Medulla oblongata (tissue), 1 donor: ENCODE measurements at regions not wholly inside any gene's neighbourhood (a gene's known extent, or its start where the extent isn't known, plus 50 kb on each side); places are given as distances from the start of the nearest gene placed in this dataset.

Experiments used
- DNase-seq: peaks from one replicate; pipeline ENCODE4 v3.0.0-alpha.2; 2015; ENCODE audit errors: extremely low spot score

- no peak for DNase-seq
These were observed 405.4 kb downstream of the SHANK2 start for GRCh38 chr11:70846781-70847655.

- no peak for DNase-seq
These were observed 404.1 kb downstream of the SHANK2 start for GRCh38 chr11:70848243-70848750.

GRCh38 chr11:70849031-70849430 is 403.3 kb downstream of the SHANK2 start:
- DNase-seq: no peak

GRCh38 chr11:70851308-70851707 is 401.1 kb downstream of the SHANK2 start:
- DNase-seq: no peak

GRCh38 chr11:70851907-70852306 is 400.5 kb downstream of the SHANK2 start:
- no peak for DNase-seq

DNA sequence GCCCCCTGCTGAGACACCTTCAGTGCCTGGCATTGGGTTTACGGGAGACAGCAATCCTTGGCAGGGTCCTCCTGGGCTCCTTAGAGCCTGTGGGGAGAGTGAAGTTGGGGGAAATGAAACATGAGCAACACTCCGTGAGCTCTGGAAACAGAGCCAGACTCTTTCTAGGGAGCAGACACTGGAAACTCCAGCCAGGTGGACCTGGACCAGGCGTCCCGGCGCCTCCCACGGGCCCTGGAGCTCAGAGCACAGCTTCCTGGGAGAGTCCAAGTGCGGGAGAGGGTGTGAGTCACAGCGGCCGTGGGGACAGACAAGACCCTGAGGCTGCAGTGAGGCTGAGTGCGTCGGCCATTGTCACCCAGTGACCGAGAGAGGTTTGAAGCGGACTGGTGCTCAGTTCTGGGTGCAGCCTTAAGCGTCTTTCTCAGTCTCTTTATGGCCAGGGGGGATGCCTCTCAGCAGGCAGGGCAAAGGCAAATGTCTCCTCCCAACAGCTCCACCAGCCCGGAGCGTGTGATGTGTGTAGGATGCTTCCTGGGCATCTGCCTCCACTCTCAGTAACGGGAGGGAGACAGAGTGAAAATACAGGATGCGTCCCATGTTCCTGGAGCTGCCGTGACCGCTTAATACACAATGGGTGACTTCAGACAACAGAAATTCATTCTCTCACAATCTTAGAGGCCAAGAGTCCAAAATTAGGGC is 399.2 kb downstream of the SHANK2 start:
- DNase-seq: no peak

DNA sequence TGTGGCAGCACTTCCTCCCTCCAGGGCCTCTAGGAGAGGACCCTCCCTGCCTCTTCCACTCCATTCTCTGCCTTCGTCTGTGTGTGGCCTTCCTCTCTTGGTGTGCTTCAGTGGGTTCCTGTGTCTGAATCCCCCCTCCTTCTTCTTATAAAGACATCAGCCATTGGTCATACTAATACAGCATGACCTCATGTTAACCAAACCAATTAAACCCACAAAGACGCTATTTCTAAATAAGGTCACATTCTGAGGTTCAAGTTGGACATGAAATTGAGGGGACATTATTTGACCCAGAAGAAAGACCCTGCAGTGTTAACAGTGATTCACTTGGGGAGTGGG is 398.6 kb downstream of the SHANK2 start:
- DNase-seq: no peak

GRCh38 chr11:70854201-70854600 is 398.2 kb downstream of the SHANK2 start:
- DNase-seq: no peak

DNA sequence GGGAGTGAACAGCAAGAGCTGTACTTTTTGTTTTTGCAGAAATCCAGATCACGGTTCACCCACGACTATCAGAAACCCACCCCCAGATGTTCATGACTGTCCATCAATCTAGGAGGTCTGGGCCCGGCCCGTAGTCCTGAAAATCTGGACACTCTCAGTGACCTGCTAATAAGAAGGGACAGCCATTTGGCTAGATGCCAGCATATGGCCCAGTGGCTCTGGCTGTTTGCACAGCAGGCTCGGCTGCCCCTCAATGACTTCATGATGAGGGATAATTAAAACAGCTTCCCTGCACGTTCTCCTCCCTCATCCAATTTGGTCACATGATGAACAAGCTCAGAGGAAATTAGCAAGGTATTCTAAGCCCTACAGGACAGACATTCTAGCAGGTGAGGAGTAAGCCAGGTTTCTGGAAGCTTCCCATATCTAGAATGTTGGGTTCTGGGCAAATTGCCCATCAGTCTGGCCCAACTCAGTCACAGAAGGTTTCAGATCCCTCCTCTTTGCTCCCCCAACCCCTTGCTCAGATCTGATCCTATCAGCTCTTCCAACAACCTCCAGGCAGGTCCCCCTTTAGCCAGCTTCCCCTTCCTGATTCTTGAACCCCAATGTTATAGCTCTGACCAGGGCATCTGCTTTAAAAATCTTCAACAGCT is 397.3 kb downstream of the SHANK2 start:
- no peak for DNase-seq

GRCh38 chr11:70857894-70858293 is 394.5 kb downstream of the SHANK2 start:
- no peak for DNase-seq

- no peak for DNase-seq
These were observed 393.2 kb downstream of the SHANK2 start for GRCh38 chr11:70859180-70859579.

GRCh38 chr11:70860888-70861287 is 391.5 kb downstream of the SHANK2 start:
- no peak for DNase-seq

GRCh38 chr11:70861559-70861958 is 390.8 kb downstream of the SHANK2 start:
- DNase-seq: no peak

DNA sequence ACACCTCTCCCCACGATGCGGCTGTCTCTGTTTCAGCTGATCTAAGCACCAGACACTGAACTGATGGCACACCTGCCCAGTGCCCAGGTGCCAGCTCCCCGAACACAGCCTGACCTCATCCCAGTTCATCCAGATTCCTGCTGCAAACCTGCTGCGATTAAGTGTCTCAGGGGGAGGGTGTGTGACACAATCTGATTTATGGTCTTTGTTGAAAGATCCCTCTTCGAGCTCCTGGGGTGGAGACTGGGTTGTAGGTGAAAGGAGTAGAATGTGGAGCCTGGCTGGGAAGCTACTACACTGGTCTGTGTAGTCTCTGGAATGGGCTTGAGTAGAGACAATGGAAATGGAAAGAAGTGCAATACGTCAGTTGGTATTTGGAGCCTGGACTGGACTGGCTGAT is 390.3 kb downstream of the SHANK2 start:
- DNase-seq: no peak

GRCh38 chr11:70863186-70863585 is 389.2 kb downstream of the SHANK2 start:
- no peak for DNase-seq

GRCh38 chr11:70863993-70864392 is 388.4 kb downstream of the SHANK2 start:
- DNase-seq: no peak

DNA sequence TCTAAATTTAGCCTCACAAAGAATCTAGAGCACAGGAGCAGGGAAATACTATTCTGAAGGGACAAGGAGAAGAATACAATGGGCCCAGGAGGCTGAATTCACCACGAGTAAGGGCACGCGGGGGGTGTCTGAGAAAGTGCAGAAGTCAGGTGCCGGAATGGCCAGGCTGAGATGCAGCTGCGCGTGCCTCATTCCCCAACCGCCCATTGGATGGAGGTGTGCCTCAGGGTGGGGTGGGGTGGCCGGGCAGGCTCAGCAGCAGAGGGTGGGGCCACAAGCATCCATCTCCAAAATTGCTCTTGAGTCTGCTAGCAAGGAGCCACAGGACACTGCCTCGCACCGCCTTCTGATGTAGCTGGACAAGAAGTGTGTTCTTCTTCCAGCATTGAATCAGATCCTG is 387.0 kb downstream of the SHANK2 start:
- no peak for DNase-seq

GRCh38 chr11:70866834-70867233 is 385.5 kb downstream of the SHANK2 start:
- no peak for DNase-seq

- DNase-seq: no peak
These were observed 384.9 kb downstream of the SHANK2 start for GRCh38 chr11:70867281-70868047.

GRCh38 chr11:70868341-70868885 is 384.0 kb downstream of the SHANK2 start:
- DNase-seq: no peak

DNA sequence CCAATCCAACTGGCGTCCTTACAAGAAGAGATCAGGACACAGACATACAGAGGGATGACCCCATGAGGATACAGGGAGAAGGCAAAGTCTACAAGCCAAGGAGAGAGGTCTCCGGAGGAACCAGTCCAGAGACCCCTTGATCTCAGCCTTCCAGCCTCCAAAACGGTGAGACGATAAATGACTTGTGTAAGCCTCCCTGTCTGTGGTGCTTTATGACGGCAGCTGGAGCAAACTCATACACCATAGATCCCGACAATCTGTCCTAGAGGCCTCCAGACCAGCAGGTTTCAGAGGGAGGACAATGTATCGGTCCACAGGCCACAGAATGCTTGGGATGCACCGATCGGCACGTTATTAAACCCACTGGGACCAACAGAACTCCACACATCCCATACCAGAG is 383.3 kb downstream of the SHANK2 start:
- DNase-seq: no peak
